ENCODE measurements at regions not wholly inside any gene's neighbourhood (a gene's known extent, or its start where the extent isn't known, plus 50 kb on each side); places are given as distances from the start of the nearest gene placed in this dataset.

- no peak for TF ChIP-seq CTCF (conservative IDR thresholded peaks at IDR 0.05; ENCODE audit: low read depth, low read length)
- no peak for TF ChIP-seq EZH2 (IDR thresholded peaks at IDR 0.05; ENCODE audit: borderline replicate concordance, low read depth, low read length, poor library complexity, severe bottlenecking)
Observed at GRCh38 chr3:126291061-126291460, 66.1 kb downstream of the KLF15 start.

Measured in A673 (cell line).